Karpas-422 (cell line): ENCODE measurements at regions not wholly inside any gene's neighbourhood (a gene's known extent, or its start where the extent isn't known, plus 50 kb on each side); places are given as distances from the start of the nearest gene placed in this dataset.
"Not testable (repeated sequence)": the region's sequence is repeated elsewhere in the genome, so short reads cannot be mapped to it uniquely, and the experiment has no call there.

Experiments used
- DNase-seq: peaks from one replicate; pipeline ENCODE4 v3.0.0-alpha.2; 2015
- H2AFZ ChIP-seq: fragments of 200-600 bp; sonication (generic); 2 replicates; pipeline ENCODE4 v1.6.1; 2014; ENCODE audit warnings: antibody characterized with exemption, low read length, mixed read lengths
- H3K27ac ChIP-seq: fragments of 200-600 bp; sonication (generic); 2 replicates; pipeline ENCODE4 v1.5.1; 2014; ENCODE audit warnings: mild to moderate bottlenecking, low read length, moderate library complexity
- H3K27me3 ChIP-seq: fragments of 200-600 bp; sonication (generic); 2 replicates; pipeline ENCODE4 v1.6.1; 2014; ENCODE audit warnings: low read length, mixed read lengths
- H3K36me3 ChIP-seq: fragments of 200-600 bp; sonication (generic); 2 replicates; pipeline ENCODE4 v1.6.1; 2014; ENCODE audit warnings: low read length, mixed read lengths; ENCODE audit not compliant: insufficient read depth
- H3K4me1 ChIP-seq: fragments of 200-600 bp; sonication (generic); 2 replicates; pipeline ENCODE4 v1.6.1; 2014; ENCODE audit warnings: mild to moderate bottlenecking, low read length, mixed read lengths
- H3K4me2 ChIP-seq: fragments of 200-600 bp; sonication (generic); 2 replicates; pipeline ENCODE4 v1.6.1; 2014; ENCODE audit warnings: low read length, low read depth, mild to moderate bottlenecking; ENCODE audit not compliant: poor library complexity, severe bottlenecking
- H3K4me3 ChIP-seq: fragments of 200-600 bp; sonication (generic); 2 replicates; pipeline ENCODE4 v1.5.1; 2014; ENCODE audit warnings: mild to moderate bottlenecking, antibody characterized with exemption, low read length, mixed read lengths
- H3K79me2 ChIP-seq: fragments of 200-600 bp; sonication (generic); 2 replicates; pipeline ENCODE4 v1.6.1; 2014; ENCODE audit warnings: mild to moderate bottlenecking, low read length, mixed read lengths
- H3K9ac ChIP-seq: fragments of 200-600 bp; sonication (generic); 2 replicates; pipeline ENCODE4 v1.6.0; 2014; ENCODE audit warnings: low read length
- H3K9me2 ChIP-seq: fragments of 200-600 bp; sonication (generic), shearing (Covaris generic); replicated peaks from 2 replicates; pipeline ENCODE4 v1.6.0; 2014; ENCODE audit warnings: mild to moderate bottlenecking, low read length, moderate library complexity; ENCODE audit not compliant: insufficient read depth
- H3K9me3 ChIP-seq: fragments of 300-700, 200-600 bp; sonication (generic); 2 replicates; pipeline ENCODE4 v1.6.1; 2014; ENCODE audit warnings: low read length, mixed read lengths
- H4K20me1 ChIP-seq: fragments of 200-600 bp; sonication (generic); 2 replicates; pipeline ENCODE4 v1.6.1; 2014; ENCODE audit warnings: mild to moderate bottlenecking, antibody characterized with exemption, low read length, low read depth; ENCODE audit not compliant: insufficient read depth

- not testable (repeated sequence) for H3K4me1 ChIP-seq, H3K4me3 ChIP-seq, DNase-seq, H3K9ac ChIP-seq, H3K9me3 ChIP-seq, H3K27ac ChIP-seq, H3K4me2 ChIP-seq, H2AFZ ChIP-seq, H3K9me2 ChIP-seq, H4K20me1 ChIP-seq, H3K36me3 ChIP-seq, H3K27me3 ChIP-seq, H3K79me2 ChIP-seq
Measured at GRCh38 chr9:97778740-97779139, 74.3 kb upstream of the FOXE1 start.

- Histone ChIP-seq H3K4me2 (no peak overlapping the region), H3K9ac (no peak overlapping the region), H3K9me2 (no peaks in the 10 kb centered on the region), H3K27ac (no peak overlapping the region), H3K27me3 (no peaks in the 10 kb centered on the region), H4K20me1 (no peaks in the 10 kb centered on the region), H3K9me3 (no peaks in the 10 kb centered on the region), H3K36me3 (no peaks in the 10 kb centered on the region), H3K79me2 (no peaks in the 10 kb centered on the region), H2AFZ (no peak overlapping the region), H3K4me3 (no peak overlapping the region), H3K4me1 (no peaks in the 10 kb centered on the region)
- no peak for DNase-seq
Measured at GRCh38 chr9:97779608-97780007, 73.4 kb upstream of the FOXE1 start.

GRCh38 chr9:97781902-97782301, 71.1 kb upstream of the FOXE1 start:
- no peak overlapping the region for H3K27ac ChIP-seq
- no peak overlapping the region for H2AFZ ChIP-seq
- DNase-seq: no peak
- no peak overlapping the region for H3K4me3 ChIP-seq
- no peaks in the 10 kb centered on the region for H3K36me3 ChIP-seq
- no peak overlapping the region for H3K4me2 ChIP-seq
- H3K4me1 ChIP-seq: no peaks in the 10 kb centered on the region
- H4K20me1 ChIP-seq: no peaks in the 10 kb centered on the region
- no peaks in the 10 kb centered on the region for H3K9me3 ChIP-seq
- no peaks in the 10 kb centered on the region for H3K79me2 ChIP-seq
- no peak overlapping the region for H3K9ac ChIP-seq
- H3K9me2 ChIP-seq: no peaks in the 10 kb centered on the region
- H3K27me3 ChIP-seq: no peaks in the 10 kb centered on the region

- no peak overlapping the region for H3K4me2 ChIP-seq
- H3K79me2 ChIP-seq: no peaks in the 10 kb centered on the region
- no peaks in the 10 kb centered on the region for H3K4me1 ChIP-seq
- no peak overlapping the region for H3K9ac ChIP-seq
- no peaks in the 10 kb centered on the region for H3K9me3 ChIP-seq
- DNase-seq: no peak
- H3K27ac ChIP-seq: no peak overlapping the region
- H3K36me3 ChIP-seq: no peaks in the 10 kb centered on the region
- H3K4me3 ChIP-seq: no peak overlapping the region
- H3K9me2 ChIP-seq: no peaks in the 10 kb centered on the region
- H4K20me1 ChIP-seq: no peaks in the 10 kb centered on the region
- no peaks in the 10 kb centered on the region for H3K27me3 ChIP-seq
- no peak overlapping the region for H2AFZ ChIP-seq
Measured at GRCh38 chr9:97786341-97786740, 66.7 kb upstream of the FOXE1 start.

GRCh38 chr9:97787551-97787950, 65.5 kb upstream of the FOXE1 start:
- no peak overlapping the region for H3K4me3 ChIP-seq
- no peak overlapping the region for H3K9ac ChIP-seq
- H4K20me1 ChIP-seq: no peaks in the 10 kb centered on the region
- H3K27ac ChIP-seq: no peak overlapping the region
- H3K4me2 ChIP-seq: no peak overlapping the region
- no peaks in the 10 kb centered on the region for H3K36me3 ChIP-seq
- no peaks in the 10 kb centered on the region for H3K4me1 ChIP-seq
- H3K27me3 ChIP-seq: no peaks in the 10 kb centered on the region
- H3K9me2 ChIP-seq: no peaks in the 10 kb centered on the region
- H2AFZ ChIP-seq: no peak overlapping the region
- DNase-seq: no peak
- H3K79me2 ChIP-seq: no peaks in the 10 kb centered on the region
- H3K9me3 ChIP-seq: no peaks in the 10 kb centered on the region

- Histone ChIP-seq H4K20me1 (no peaks in the 10 kb centered on the region), H3K79me2 (no peaks in the 10 kb centered on the region), H3K4me3 (no peak overlapping the region), H3K27me3 (no peaks in the 10 kb centered on the region), H3K9ac (no peak overlapping the region), H3K9me2 (no peaks in the 10 kb centered on the region), H3K4me2 (no peak overlapping the region), H3K36me3 (no peaks in the 10 kb centered on the region), H3K9me3 (no peaks in the 10 kb centered on the region), H2AFZ (no peak overlapping the region), H3K27ac (no peak overlapping the region), H3K4me1 (no peaks in the 10 kb centered on the region)
- DNase-seq: no peak
Measured at GRCh38 chr9:97788763-97789663, 64.0 kb upstream of the FOXE1 start.

- H3K27me3 ChIP-seq: no peaks in the 10 kb centered on the region
- no peak overlapping the region for H3K4me2 ChIP-seq
- H3K4me3 ChIP-seq: no peak overlapping the region
- no peak overlapping the region for H3K9ac ChIP-seq
- H3K79me2 ChIP-seq: no peaks in the 10 kb centered on the region
- H3K9me2 ChIP-seq: no peaks in the 10 kb centered on the region
- H3K27ac ChIP-seq: no peak overlapping the region
- no peaks in the 10 kb centered on the region for H3K4me1 ChIP-seq
- no peak for DNase-seq
- no peak overlapping the region for H2AFZ ChIP-seq
- no peaks in the 10 kb centered on the region for H3K36me3 ChIP-seq
- H3K9me3 ChIP-seq: no peaks in the 10 kb centered on the region
- no peaks in the 10 kb centered on the region for H4K20me1 ChIP-seq
Measured at GRCh38 chr9:97790542-97790941, 62.5 kb upstream of the FOXE1 start.

GRCh38 chr9:97791542-97791941, 61.5 kb upstream of the FOXE1 start:
- Histone ChIP-seq H3K79me2 (no peaks in the 10 kb centered on the region), H3K4me2 (no peak overlapping the region), H4K20me1 (no peaks in the 10 kb centered on the region), H3K27me3 (no peaks in the 10 kb centered on the region), H3K4me3 (no peak overlapping the region), H3K9me3 (no peaks in the 10 kb centered on the region), H2AFZ (no peak overlapping the region), H3K27ac (no peak overlapping the region), H3K36me3 (no peaks in the 10 kb centered on the region), H3K9me2 (no peaks in the 10 kb centered on the region), H3K4me1 (no peaks in the 10 kb centered on the region), H3K9ac (no peak overlapping the region)
- no peak for DNase-seq
